ENCODE measurements at regions not wholly inside any gene's neighbourhood (a gene's known extent, or its start where the extent isn't known, plus 50 kb on each side); places are given as distances from the start of the nearest gene placed in this dataset.
"Not testable (repeated sequence)": the region's sequence is repeated elsewhere in the genome, so short reads cannot be mapped to it uniquely, and the experiment has no call there.

DNA sequence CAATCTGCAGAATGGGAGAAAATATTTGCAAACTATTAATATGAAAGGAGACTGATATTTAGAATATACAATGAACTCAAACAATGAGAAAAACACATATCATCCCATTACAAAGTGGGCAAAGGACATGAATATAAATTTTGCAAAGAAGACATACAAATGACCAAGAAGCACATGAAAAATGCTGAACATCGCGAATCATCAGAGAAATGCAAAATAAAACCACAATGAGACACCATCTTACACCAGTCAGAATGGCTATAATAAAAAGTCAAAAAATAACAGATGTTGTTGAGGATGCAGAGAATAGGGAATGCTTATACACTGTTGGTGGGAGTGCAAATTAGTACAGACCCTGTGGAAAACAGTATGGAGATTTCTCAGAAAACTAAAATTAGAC is 83.6 kb downstream of the RAP2B start:
- no peak overlapping the region for H3K4me3 ChIP-seq (ENCODE audit: low read depth, low read length)
- TF ChIP-seq, protein P1, sequence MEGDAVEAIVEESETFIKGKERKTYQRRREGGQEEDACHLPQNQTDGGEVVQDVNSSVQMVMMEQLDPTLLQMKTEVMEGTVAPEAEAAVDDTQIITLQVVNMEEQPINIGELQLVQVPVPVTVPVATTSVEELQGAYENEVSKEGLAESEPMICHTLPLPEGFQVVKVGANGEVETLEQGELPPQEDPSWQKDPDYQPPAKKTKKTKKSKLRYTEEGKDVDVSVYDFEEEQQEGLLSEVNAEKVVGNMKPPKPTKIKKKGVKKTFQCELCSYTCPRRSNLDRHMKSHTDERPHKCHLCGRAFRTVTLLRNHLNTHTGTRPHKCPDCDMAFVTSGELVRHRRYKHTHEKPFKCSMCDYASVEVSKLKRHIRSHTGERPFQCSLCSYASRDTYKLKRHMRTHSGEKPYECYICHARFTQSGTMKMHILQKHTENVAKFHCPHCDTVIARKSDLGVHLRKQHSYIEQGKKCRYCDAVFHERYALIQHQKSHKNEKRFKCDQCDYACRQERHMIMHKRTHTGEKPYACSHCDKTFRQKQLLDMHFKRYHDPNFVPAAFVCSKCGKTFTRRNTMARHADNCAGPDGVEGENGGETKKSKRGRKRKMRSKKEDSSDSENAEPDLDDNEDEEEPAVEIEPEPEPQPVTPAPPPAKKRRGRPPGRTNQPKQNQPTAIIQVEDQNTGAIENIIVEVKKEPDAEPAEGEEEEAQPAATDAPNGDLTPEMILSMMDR (IDR thresholded peaks at IDR 0.05; ENCODE audit: insufficient read depth, low read length): no peak
- no peak for DNase-seq (ENCODE audit: low read depth)

DNA sequence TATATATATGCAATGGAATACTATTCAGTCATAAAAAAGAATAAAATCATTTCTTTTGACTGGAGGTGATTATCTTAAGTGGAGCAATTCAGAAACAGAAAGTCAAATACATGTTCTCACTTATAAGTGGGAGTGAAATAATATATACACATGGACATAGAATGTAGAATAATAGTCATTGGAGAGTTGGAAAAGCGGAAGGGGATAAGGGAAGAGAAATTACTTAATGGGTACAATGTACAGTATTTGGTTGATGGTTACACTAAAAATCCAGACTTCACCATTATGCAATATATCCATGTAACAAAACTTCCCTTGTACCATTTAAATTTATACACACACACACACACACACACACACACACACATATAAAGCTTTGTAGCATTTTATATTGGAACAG is 84.3 kb downstream of the RAP2B start:
- no peak overlapping the region for H3K4me3 ChIP-seq (ENCODE audit: low read depth, low read length)
- TF ChIP-seq, protein P1 (IDR thresholded peaks at IDR 0.05; ENCODE audit: insufficient read depth, low read length): no peak
- DNase-seq (ENCODE audit: low read depth): no peak

DNA sequence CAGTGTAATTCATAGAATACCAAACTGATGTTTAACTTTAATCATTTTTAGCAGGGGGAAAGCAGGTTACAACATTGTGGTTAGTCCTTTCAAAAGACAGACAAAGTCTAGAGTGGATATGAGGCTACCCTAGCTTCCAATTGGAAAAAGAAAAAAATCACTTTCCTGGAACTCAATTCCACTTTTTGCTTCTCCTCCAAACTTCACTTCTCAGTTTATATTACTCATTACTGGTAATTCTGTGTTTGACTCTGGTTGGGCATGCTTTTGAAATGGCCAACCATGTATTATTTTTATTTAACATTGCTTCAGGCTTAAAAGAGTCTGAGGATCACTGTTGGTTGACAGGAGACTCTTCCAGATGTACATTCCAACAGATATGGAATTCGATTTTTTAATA is 84.8 kb downstream of the RAP2B start:
- H3K4me3 ChIP-seq (ENCODE audit: low read depth, low read length): no peak overlapping the region
- TF ChIP-seq, protein P1 (IDR thresholded peaks at IDR 0.05; ENCODE audit: insufficient read depth, low read length): no peak
- DNase-seq (ENCODE audit: low read depth): peak; percentile 94

DNA sequence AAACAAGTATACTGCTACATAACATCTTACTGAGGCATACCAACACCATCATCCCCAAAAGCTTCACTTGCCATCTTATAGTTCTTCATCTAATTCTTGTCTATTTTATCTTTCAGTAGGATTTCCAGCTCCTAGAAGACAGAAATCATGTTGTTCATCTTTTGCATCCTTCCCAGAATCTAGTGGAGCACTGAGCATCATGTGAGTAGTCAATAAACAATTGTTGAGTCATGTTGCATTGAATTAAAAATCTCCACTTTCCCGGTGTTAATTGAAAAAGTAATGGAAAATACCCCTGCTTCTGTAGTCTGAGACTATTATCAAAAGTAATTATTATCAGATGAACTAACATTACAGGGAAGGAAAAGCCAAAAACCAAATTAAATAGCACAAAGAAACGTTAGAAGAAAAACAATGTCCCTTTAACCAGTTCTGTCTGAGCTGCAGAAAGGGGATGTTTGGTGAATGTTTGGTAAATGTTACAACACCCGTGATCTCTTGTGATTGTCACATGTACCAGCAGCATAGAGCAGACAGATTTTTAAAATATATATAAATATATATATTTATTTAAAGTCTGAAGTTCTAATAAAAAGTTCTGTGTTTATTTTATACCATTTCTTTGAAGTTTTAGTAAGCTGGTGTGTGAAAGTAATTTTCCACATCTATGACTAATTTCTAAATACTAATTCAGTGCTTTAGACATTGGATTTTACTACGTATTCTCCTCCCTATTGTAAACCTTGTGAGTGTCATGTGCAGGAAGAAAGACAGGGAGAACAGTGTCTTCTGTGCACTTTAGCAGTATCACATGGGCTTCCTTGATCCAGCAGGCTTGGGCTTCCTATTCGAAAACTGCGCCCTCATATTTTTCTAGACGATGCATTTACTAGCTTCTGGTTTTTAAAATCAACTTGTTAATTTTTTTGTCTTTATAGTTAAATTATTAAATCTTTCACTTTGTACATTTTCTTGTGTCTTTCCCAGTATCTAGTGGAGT is 85.6 kb downstream of the RAP2B start:
- no peak for DNase-seq (ENCODE audit: low read depth)
- H3K4me3 ChIP-seq (ENCODE audit: low read depth, low read length): no peak overlapping the region
- TF ChIP-seq, protein P1 (IDR thresholded peaks at IDR 0.05; ENCODE audit: insufficient read depth, low read length): no peak

DNA sequence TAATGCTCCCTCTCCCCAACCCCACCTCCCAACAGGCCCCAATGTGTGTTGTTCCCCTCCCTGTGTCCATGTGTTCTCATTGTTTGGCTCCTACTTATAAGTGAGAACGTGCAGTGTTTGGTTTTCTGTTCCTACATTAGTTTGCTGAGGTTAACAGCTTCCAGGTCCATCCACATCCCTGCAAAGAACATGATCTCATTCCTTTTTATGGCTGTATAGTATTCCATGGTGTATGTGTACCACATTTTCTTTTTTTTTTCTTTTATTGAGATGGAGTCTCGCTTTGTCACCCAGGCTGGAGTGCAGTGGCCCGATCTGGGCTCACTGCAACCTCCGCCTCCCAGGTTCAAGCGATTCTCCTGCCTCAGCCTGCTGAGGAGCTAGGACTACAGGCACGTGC is 86.8 kb downstream of the RAP2B start:
- not testable (repeated sequence) for H3K4me3 ChIP-seq (ENCODE audit: low read depth, low read length); DNase-seq (ENCODE audit: low read depth)

DNA sequence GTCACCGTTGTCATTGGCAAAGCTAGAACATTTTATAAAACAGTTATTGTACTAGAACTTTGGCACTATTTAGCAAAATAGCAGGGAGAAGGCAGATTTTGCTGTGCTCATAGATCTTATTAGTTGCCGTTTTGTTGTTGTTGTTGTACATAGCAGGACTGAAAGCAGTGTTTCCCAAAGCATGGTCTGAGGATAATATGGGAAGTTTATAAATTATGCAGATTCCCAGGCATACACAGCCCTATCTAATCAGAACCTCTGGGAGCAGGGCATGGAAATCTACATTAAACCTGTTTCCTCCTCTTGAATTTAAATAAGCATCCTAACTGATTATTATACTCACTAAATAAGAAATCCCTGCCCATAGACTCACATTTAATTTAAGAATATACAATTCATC is 87.9 kb downstream of the RAP2B start:
- no peak for DNase-seq (ENCODE audit: low read depth)
- TF ChIP-seq, protein P1 (IDR thresholded peaks at IDR 0.05; ENCODE audit: insufficient read depth, low read length): no peak
- H3K4me3 ChIP-seq (ENCODE audit: low read depth, low read length): no peak overlapping the region

DNA sequence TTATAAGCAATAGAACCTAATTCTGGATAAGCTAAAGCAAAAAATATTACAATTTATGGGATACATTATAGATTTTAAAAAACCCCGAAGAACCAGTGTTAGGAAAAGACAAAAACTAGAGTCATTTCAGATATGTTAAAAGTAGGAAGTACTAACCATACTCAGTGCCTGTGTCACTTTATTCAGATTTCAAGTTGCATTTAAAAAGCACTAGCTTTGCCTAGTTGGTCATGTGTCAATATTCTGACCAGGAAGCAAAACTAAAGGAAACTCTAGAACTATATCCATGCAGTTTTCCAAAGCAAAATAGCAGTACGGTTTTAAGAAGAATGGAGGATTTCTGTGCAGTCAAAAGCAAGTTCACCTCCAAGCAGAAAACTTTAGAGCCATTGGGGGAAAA is 88.4 kb downstream of the RAP2B start:
- no peak overlapping the region for H3K4me3 ChIP-seq (ENCODE audit: low read depth, low read length)
- no peak for DNase-seq (ENCODE audit: low read depth)
- TF ChIP-seq, protein P1 (IDR thresholded peaks at IDR 0.05; ENCODE audit: insufficient read depth, low read length): no peak

Data from fibroblast of the aortic adventitia (primary cell).